Adipocyte (in vitro differentiated cells): ENCODE measurements at regions not wholly inside any gene's neighbourhood (a gene's known extent, or its start where the extent isn't known, plus 50 kb on each side); places are given as distances from the start of the nearest gene placed in this dataset.

Source experiments
- DNase-seq: peaks from one replicate; pipeline ENCODE4 v3.0.0-alpha.2; 2015; ENCODE audit warnings: low read depth
- H3K27me3 ChIP-seq: replicated peaks from 2 replicates; pipeline ENCODE4 v1.7.0; 2013; ENCODE audit warnings: mild to moderate bottlenecking, low read length, moderate library complexity; ENCODE audit not compliant: control insufficient read depth, insufficient read depth
- H3K36me3 ChIP-seq: 2 replicates; pipeline ENCODE4 v1.7.0; 2013; ENCODE audit warnings: low read length, mild to moderate bottlenecking, moderate library complexity; ENCODE audit not compliant: control insufficient read depth, insufficient read depth, severe bottlenecking
- H3K4me1 ChIP-seq: 2 replicates; pipeline ENCODE4 v1.7.0; 2013; ENCODE audit warnings: mild to moderate bottlenecking, low read length, moderate library complexity; ENCODE audit not compliant: control insufficient read depth, insufficient read depth
- H3K4me3 ChIP-seq: 2 replicates; pipeline ENCODE4 v1.7.0; 2013; ENCODE audit warnings: mild to moderate bottlenecking, low read length, moderate library complexity
- H3K9ac ChIP-seq: 2 replicates; pipeline ENCODE4 v1.7.0; 2013; ENCODE audit warnings: mild to moderate bottlenecking, low read length, moderate library complexity
- H3K9me3 ChIP-seq: 2 replicates; pipeline ENCODE4 v1.7.0; 2013; ENCODE audit warnings: mild to moderate bottlenecking, low read length, moderate library complexity; ENCODE audit not compliant: control insufficient read depth

GRCh38 chr7:41311301-41311700, 391.6 kb downstream of the INHBA start:
- no peak overlapping the region for H3K4me3 ChIP-seq
- no peaks in the 10 kb centered on the region for H3K36me3 ChIP-seq
- no peaks in the 10 kb centered on the region for H3K4me1 ChIP-seq
- no peak for DNase-seq
- H3K27me3 ChIP-seq, result no peaks in the 10 kb centered on the region
- no peaks in the 10 kb centered on the region for H3K9me3 ChIP-seq
- no peak overlapping the region for H3K9ac ChIP-seq

GRCh38 chr7:41306486-41306885, 396.4 kb downstream of the INHBA start:
- H3K9me3 ChIP-seq, result no peaks in the 10 kb centered on the region
- no peak overlapping the region for H3K9ac ChIP-seq
- no peaks in the 10 kb centered on the region for H3K27me3 ChIP-seq
- no peak for DNase-seq
- no peaks in the 10 kb centered on the region for H3K36me3 ChIP-seq
- no peak overlapping the region for H3K4me3 ChIP-seq
- H3K4me1 ChIP-seq, result peaks cover 19% of the 10 kb centered on the region

- Histone ChIP-seq H3K4me1 (peaks cover 19% of the 10 kb centered on the region), H3K4me3 (no peak overlapping the region), H3K27me3 (no peaks in the 10 kb centered on the region), H3K9me3 (no peaks in the 10 kb centered on the region), H3K36me3 (no peaks in the 10 kb centered on the region), H3K9ac (no peak overlapping the region)
- DNase-seq, result no peak
Observed at GRCh38 chr7:41305001-41305400, 397.9 kb downstream of the INHBA start.

DNA sequence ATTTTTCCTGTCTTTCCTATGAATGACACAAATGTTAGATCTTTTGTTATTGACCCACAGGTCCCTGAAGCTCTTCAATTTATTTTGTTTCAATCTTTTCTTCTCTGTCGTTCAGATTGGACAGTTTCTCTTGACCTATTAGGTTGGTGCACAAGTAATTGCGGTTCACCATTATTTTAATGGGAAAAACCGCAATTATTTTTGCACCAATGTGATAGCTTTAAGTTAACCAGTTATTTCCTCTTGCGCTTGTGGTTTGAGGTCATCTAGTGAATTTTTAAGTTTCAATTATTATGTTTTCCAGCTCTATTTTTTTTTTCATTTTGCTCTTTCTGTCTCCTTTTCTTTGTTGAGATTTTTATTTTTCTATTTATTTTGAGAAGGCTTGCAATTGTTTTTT, 399.2 kb downstream of the INHBA start:
- peaks cover 19% of the 10 kb centered on the region for H3K4me1 ChIP-seq

GRCh38 chr7:41298409-41298808, 404.5 kb downstream of the INHBA start:
- no peak for DNase-seq
- no peaks in the 10 kb centered on the region for H3K27me3 ChIP-seq

More for the DNA sequence above, 399.2 kb downstream of the INHBA start:
- DNase-seq, result no peak
- H3K9me3 ChIP-seq, result no peaks in the 10 kb centered on the region
- H3K27me3 ChIP-seq, result no peaks in the 10 kb centered on the region
- H3K9ac ChIP-seq, result no peak overlapping the region
- H3K36me3 ChIP-seq, result no peaks in the 10 kb centered on the region
- peak overlapping the region; percentile 32 for H3K4me3 ChIP-seq

GRCh38 chr7:41297166-41297565, 405.7 kb downstream of the INHBA start:
- DNase-seq, result no peak
- H3K9ac ChIP-seq, result no peak overlapping the region
- H3K4me1 ChIP-seq, result no peaks in the 10 kb centered on the region
- H3K4me3 ChIP-seq, result no peak overlapping the region
- H3K9me3 ChIP-seq, result no peaks in the 10 kb centered on the region
- H3K36me3 ChIP-seq, result no peaks in the 10 kb centered on the region
- no peaks in the 10 kb centered on the region for H3K27me3 ChIP-seq

More at GRCh38 chr7:41298409-41298808, 404.5 kb downstream of the INHBA start:
- H3K9me3 ChIP-seq, result no peaks in the 10 kb centered on the region
- no peaks in the 10 kb centered on the region for H3K36me3 ChIP-seq
- H3K4me1 ChIP-seq, result peaks cover 6% of the 10 kb centered on the region
- H3K9ac ChIP-seq, result no peak overlapping the region
- H3K4me3 ChIP-seq, result no peak overlapping the region

DNA sequence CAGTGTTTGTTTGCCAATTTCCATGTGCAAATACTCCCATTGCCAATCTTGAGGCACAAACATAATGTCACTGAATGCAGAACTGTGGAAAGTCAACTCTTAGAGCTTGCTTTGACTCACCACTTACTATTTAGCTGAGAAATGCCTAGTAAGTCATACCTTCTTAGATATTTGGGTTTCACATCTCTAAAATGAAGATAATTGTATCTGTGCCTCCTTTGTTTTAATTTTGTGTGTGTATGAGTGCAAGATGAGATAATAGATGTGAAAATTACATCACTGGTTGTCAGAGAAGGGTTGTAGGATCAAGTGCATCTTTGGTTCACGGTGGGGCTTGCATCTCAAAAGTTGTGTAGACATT, 407.5 kb downstream of the INHBA start:
- H3K9ac ChIP-seq, result no peak overlapping the region
- no peak for DNase-seq
- H3K36me3 ChIP-seq, result no peaks in the 10 kb centered on the region
- no peaks in the 10 kb centered on the region for H3K4me1 ChIP-seq
- H3K9me3 ChIP-seq, result no peaks in the 10 kb centered on the region
- no peak overlapping the region for H3K4me3 ChIP-seq
- H3K27me3 ChIP-seq, result no peaks in the 10 kb centered on the region

DNA sequence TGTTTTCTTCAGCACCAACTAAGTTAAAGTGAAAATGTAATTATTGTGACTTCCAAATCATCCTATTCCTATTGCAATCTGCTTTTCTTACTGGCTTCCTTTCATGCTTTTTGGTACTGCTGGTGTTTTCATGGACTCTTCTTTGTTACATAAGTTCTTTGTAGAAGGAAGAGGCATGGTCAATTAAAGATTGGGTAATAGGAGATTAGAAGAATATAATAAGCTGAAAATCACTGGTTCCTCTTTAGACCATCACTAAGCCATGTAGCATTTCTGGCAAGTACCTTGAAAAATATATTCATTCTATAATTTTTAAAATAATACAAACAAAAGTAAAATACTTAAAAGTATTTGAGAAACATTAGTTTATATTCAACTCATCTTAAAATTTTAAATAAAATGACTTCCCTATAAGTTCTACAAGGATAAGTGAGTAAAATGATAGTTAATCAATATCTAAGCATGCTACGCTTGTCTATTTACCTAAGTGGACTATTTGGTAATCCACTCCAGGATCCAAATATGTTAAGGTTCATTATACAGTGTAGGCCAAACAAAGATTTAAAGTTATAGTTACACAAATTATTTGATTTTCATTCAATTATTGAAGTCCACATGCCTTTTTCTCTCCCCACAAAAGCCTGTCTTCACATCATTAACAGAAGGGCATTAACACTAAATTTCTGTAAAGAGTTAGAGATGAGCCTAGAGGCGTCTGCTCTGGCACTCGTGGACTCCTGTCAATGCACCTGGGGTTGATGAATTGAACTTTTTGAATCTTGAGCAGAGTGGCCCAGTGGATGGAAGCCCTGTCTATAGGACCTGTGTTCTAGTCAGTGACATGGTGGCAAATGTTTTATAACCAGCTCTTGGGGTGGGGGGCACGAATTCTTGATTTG, 408.1 kb downstream of the INHBA start:
- no peak overlapping the region for H3K4me3 ChIP-seq
- DNase-seq, result no peak
- H3K9ac ChIP-seq, result no peak overlapping the region
- H3K9me3 ChIP-seq, result no peaks in the 10 kb centered on the region
- H3K27me3 ChIP-seq, result no peaks in the 10 kb centered on the region
- H3K36me3 ChIP-seq, result no peaks in the 10 kb centered on the region
- no peaks in the 10 kb centered on the region for H3K4me1 ChIP-seq

DNA sequence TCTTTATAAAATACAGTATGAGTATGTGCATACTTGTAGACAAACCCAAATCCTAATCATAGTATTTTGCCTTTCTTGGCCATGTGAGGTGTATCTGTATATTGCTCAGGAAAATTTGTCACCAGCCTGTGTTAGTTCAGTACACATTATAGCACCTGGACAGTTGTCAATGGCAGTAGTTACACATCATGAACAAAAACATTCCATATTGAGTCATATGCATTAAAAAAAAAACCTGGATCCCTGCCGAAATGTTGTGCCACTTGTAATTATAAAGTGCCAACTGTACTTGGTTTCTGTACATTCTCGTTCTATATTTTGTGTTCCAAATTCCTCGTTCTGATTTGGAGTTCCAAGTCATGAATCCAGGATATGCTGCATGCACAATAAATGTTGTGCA, 410.4 kb downstream of the INHBA start:
- H3K27me3 ChIP-seq, result no peaks in the 10 kb centered on the region
- no peaks in the 10 kb centered on the region for H3K36me3 ChIP-seq
- H3K4me3 ChIP-seq, result no peak overlapping the region
- no peak for DNase-seq
- no peaks in the 10 kb centered on the region for H3K9me3 ChIP-seq
- peaks cover 9% of the 10 kb centered on the region for H3K4me1 ChIP-seq
- no peak overlapping the region for H3K9ac ChIP-seq

GRCh38 chr7:41287559-41288335, 415.1 kb downstream of the INHBA start:
- peak; percentile 6 for DNase-seq
- H3K9ac ChIP-seq, result no peak overlapping the region
- peaks cover 14% of the 10 kb centered on the region for H3K4me1 ChIP-seq
- no peaks in the 10 kb centered on the region for H3K36me3 ChIP-seq
- no peak overlapping the region for H3K4me3 ChIP-seq
- no peaks in the 10 kb centered on the region for H3K9me3 ChIP-seq
- peaks cover 5% of the 10 kb centered on the region for H3K27me3 ChIP-seq

GRCh38 chr7:41280491-41280890, 422.4 kb downstream of the INHBA start:
- Histone ChIP-seq H3K4me3 (no peak overlapping the region), H3K4me1 (no peaks in the 10 kb centered on the region), H3K9me3 (no peaks in the 10 kb centered on the region), H3K36me3 (no peaks in the 10 kb centered on the region), H3K9ac (no peak overlapping the region), H3K27me3 (peaks cover 8% of the 10 kb centered on the region)
- DNase-seq, result no peak
